Stimulated activated CD4-positive, alpha-beta T cell treated with anti-CD3 and anti-CD28 coated beads, Interleukin-15, amount 100 ng/mL, for 48 hours (primary cell): ENCODE measurements at regions not wholly inside any gene's neighbourhood (a gene's known extent, or its start where the extent isn't known, plus 50 kb on each side); places are given as distances from the start of the nearest gene placed in this dataset.
"Not testable (repeated sequence)": the region's sequence is repeated elsewhere in the genome, so short reads cannot be mapped to it uniquely, and the experiment has no call there.

ENCODE experiments used
- DNase-seq, 2 donors: peaks; one replicate each; pipeline ENCODE4 v3.0.0-alpha.2; 2020; ENCODE audit warnings: low read depth in 2 of 2

DNA sequence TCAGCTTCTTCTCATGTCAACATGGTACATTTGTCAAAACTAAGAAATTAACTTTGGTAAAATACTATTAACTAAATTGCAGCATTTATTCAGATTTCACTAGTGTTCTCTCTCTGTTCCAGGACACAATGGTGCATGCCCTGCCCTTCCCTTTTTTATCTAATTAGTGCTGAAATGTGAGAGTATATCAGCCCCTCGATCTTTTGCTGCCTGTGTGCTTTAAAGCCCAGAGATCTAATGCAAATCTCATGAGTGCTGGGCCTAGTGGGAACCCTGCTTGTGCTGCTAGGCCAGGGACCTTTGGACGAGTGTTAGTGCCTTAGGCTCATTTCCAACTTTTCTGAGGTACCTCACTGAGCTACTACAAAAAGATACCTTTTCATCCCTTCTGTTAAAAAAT lies 221.1 kb upstream of the EDNRB start:
- no peak for DNase-seq

DNA sequence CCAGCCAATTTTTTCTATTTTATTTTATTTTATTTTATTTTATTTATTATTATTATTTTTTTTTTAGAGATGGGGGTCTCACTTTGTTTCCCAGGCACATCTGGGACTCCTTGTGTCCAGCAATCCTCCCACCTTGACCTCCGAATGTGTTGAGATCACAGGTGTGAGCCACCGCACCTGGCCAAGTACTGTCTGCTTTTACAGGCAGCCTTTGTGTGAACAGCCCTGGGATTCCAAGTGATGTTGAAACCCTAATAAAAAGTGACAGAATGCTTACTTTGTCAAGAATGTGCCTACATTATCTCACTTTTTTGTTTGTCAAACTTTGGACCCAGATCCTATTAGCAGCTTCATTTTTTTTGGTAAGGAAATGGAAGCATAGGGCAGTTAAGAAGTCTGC lies 220.1 kb upstream of the EDNRB start:
- no peak for DNase-seq

- no peak for DNase-seq
These were observed 218.9 kb upstream of the EDNRB start for GRCh38 chr13:78137404-78138142.

- no peak for DNase-seq
These were observed 218.3 kb upstream of the EDNRB start for GRCh38 chr13:78136966-78137365.

- no peak for DNase-seq
These were observed 214.9 kb upstream of the EDNRB start for GRCh38 chr13:78133511-78133910.

DNA sequence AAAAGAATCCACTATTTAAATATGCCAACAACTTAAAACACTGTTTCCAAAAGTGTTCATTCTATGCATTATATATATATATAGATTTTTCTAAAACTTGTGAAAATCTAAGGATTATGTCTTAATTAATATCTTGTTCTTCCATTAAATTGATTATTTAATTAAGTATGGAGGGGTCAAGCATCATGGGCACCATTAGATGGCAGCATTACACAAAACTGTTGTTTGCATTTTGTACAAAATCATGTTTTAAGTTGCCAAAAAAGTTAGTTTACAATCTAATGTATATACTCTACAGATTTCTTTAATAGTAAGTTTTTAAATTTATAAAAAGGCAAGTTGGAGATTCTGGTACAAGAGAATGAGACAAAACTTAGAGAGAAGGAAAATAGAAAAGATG lies 213.2 kb upstream of the EDNRB start:
- no peak for DNase-seq

DNA sequence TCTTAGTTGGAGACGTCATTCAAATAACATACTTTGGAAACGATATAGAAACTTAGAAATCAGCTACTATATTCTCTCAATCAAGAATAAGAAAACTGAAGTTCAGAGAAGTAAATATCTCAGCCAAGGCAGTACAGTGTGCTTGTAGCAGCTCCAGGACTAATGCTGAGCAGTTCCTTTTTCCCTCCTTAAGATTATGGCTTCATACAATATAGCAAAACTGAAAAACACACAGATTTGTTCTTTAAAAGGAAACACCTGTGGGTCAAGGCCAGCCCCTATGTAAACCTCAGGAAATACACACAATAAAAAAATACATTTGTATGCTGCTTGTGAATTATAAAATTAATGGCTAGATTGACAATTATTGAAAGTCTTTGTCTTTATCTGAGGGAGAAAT lies 212.7 kb upstream of the EDNRB start:
- no peak for DNase-seq

- DNase-seq = no peak
These were observed 211.2 kb upstream of the EDNRB start for GRCh38 chr13:78129823-78130222.

DNA sequence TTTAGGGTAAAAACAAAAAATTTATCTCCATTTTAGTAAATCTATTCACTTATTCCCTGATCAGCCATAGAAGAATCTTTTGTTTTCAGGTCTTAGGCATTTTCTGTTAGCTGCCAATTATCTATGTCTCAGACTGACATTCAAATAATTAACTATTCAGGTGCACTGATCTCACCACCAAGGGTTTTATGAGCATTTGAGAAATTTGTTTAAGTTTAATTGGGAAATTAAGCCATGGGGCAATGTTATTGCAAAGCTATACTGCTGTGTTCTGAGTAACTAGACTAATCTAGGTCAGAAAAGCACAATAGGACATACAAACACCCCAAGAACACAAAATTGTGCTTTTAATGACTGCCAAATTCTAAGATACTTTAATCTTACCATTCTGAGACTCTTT lies 210.7 kb upstream of the EDNRB start:
- no peak for DNase-seq

- DNase-seq = peak in 1 of 2 donors; percentile 14
These were observed 203.1 kb upstream of the EDNRB start for GRCh38 chr13:78121459-78122348.

DNA sequence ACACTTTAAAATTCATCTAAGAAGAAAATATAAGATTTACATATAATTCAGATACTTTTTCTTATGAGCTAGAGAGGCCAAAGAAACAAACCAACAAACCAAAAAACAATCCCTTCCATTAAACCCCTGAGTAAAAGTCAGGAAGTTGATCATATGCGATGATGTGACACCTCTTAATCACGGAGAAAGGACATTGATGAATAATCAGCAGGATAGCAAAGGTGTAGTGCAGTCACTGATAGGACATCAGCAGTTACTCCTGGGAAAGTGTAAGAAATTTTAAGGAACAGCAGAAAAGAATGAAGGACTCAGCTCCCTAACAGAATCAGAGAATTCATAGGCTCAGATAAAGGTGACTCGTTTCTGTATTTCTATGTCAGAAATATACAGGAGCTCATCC lies 202.4 kb upstream of the EDNRB start:
- DNase-seq = no peak

DNA sequence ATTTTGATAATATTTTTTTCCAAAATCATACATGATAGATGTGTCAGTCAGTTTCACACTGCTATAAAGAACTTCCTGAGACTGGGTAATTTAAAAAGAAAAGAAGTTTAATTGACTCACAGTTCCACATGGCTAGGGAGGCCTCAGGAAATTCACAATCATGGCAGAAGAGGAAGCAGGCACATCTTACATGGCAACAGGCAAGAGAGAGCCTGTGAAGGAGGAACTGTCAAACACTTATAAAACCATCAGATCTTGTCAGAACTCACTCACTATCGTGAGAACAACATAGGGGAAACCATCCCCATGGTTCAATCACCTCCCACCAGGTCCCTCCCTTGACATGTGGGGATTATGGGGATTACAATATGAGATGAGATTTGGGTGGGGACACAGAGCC lies 201.5 kb upstream of the EDNRB start:
- DNase-seq = not testable (repeated sequence)

DNA sequence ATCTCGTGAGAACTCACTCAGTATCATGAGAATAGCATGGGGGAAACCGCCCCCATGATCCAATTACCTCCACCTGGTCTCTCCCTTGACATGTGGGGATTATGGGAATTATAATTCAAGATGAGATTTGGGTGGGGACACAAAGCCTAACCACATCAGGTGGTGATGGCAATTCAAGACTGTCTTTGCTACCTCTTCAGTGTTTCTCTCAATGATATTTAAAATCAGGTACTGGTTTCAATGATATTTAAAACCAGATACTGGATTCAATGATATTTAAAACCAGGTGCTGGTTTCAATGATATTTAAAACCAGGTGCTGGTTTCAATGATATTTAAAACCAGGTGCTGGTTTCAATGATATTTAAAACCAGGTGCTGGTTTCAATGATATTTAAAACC lies 198.4 kb upstream of the EDNRB start:
- not testable (repeated sequence) for DNase-seq

DNA sequence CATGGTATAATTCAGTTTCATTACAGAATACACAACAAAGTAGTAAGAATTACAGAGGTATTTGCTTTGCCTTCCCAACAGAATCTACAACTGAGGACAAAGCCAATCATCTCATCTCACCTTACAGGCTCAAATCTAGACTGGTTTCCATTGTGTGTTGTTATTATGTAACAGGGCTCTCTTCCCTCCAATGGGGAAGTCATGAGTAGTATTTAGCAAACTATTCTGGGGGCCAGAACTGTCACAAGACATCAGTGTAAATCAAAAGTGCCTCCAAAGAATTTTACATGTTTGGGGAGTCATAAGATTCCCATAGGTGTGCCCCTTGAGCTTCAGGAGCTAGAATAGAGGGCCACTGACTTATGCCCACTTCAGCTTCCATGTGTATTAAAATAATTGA lies 187.0 kb upstream of the EDNRB start:
- DNase-seq = no peak

DNA sequence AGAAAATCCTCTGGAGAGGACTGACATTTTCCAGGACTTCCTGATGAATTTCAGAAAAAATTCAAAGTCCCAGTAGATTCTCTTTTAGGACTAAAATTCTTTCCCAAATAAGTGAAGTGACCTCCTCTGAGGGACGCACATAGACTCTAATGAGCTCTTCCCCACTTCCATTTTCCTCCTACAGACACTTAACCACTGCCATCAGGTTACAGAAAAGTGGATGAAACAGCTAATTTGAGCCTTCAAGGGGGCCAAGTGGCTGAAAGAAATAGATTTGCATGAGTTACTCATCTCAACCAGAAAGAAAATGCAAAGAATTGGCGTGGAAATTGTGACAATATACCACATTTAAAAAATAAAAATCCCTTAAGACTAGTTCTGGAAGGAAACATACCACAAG lies 185.3 kb upstream of the EDNRB start:
- DNase-seq = no peak

- no peak for DNase-seq
These were observed 184.1 kb upstream of the EDNRB start for GRCh38 chr13:78102741-78103140.

- no peak for DNase-seq
These were observed 183.6 kb upstream of the EDNRB start for GRCh38 chr13:78102121-78102677.

DNA sequence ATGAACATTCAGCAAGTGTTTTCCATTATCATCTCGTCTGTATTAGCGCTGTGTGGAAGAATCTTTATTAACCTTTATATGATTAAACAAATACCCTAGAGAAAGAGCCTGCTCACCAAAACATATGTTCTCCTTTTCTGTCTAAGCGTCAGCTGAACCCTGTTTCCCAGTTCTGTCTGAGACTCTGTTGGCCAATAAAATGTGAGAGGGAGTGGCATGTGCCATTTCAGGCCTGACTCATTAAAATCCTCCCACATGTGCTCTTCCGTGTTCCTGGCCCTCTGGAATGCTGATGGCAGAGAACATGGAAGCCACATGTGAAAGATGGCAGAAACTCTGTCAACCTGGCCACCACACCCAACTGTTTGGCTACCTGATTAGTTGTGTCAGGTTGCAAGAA lies 181.9 kb upstream of the EDNRB start:
- no peak for DNase-seq

GRCh38 chr13:78098249-78098648 lies 179.6 kb upstream of the EDNRB start:
- no peak for DNase-seq

GRCh38 chr13:78096221-78096620 lies 177.6 kb upstream of the EDNRB start:
- no peak for DNase-seq

- no peak for DNase-seq
These were observed 169.5 kb upstream of the EDNRB start for GRCh38 chr13:78087966-78088678.
